Prostate gland (tissue), 2 donors: ENCODE measurements at regions not wholly inside any gene's neighbourhood (a gene's known extent, or its start where the extent isn't known, plus 50 kb on each side); places are given as distances from the start of the nearest gene placed in this dataset.

ENCODE experiments used
- POLR2A ChIP-seq: fragments of 450-650 bp; IDR thresholded peaks from one replicate; pipeline ENCODE4 v1.6.1; 2016; ENCODE audit warnings: antibody characterized with exemption, mild to moderate bottlenecking
- POLR2AphosphoS5 ChIP-seq: sonication (generic); formaldehyde crosslinking; IDR thresholded peaks from one replicate; pipeline ENCODE4 v1.6.1; 2017; ENCODE audit warnings: antibody characterized with exemption
- TF ChIP-seq, protein P1 (sequence below), 4 experiments: fragments of 200-600 bp in 2 of 4; fragments of 450-650 bp in 2 of 4; sonication (generic) in 2 of 4; IDR thresholded peaks; 1 replicate in 3 of 4; 2 replicates in 1 of 4; pipeline ENCODE4 v1.5.1; 2016 to 2019; ENCODE audit warnings: antibody characterized with exemption in 4 of 4, mild to moderate bottlenecking in 2 of 4, moderate library complexity in 2 of 4

GRCh38 chr5:111587728-111588127 is 75.4 kb upstream of the STARD4 start:
- TF ChIP-seq, protein P1, sequence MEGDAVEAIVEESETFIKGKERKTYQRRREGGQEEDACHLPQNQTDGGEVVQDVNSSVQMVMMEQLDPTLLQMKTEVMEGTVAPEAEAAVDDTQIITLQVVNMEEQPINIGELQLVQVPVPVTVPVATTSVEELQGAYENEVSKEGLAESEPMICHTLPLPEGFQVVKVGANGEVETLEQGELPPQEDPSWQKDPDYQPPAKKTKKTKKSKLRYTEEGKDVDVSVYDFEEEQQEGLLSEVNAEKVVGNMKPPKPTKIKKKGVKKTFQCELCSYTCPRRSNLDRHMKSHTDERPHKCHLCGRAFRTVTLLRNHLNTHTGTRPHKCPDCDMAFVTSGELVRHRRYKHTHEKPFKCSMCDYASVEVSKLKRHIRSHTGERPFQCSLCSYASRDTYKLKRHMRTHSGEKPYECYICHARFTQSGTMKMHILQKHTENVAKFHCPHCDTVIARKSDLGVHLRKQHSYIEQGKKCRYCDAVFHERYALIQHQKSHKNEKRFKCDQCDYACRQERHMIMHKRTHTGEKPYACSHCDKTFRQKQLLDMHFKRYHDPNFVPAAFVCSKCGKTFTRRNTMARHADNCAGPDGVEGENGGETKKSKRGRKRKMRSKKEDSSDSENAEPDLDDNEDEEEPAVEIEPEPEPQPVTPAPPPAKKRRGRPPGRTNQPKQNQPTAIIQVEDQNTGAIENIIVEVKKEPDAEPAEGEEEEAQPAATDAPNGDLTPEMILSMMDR (IDR thresholded peaks at IDR 0.05): no peak
- TF ChIP-seq POLR2AphosphoS5 (no peak), POLR2A (no peak)
